GM20000 (cell line): ENCODE measurements at regions not wholly inside any gene's neighbourhood (a gene's known extent, or its start where the extent isn't known, plus 50 kb on each side); places are given as distances from the start of the nearest gene placed in this dataset.

Source experiments
- DNase-seq: peaks from one replicate; pipeline ENCODE4 v3.0.0; 2012; ENCODE audit warnings: low spot score
- TF ChIP-seq, protein P1 (sequence below): IDR thresholded peaks from 2 replicates; pipeline ENCODE4 v1.5.1; 2012; ENCODE audit warnings: mild to moderate bottlenecking, control low read depth; ENCODE audit errors: extremely low read depth, missing control alignments

- no peak for DNase-seq
- TF ChIP-seq, protein P1, sequence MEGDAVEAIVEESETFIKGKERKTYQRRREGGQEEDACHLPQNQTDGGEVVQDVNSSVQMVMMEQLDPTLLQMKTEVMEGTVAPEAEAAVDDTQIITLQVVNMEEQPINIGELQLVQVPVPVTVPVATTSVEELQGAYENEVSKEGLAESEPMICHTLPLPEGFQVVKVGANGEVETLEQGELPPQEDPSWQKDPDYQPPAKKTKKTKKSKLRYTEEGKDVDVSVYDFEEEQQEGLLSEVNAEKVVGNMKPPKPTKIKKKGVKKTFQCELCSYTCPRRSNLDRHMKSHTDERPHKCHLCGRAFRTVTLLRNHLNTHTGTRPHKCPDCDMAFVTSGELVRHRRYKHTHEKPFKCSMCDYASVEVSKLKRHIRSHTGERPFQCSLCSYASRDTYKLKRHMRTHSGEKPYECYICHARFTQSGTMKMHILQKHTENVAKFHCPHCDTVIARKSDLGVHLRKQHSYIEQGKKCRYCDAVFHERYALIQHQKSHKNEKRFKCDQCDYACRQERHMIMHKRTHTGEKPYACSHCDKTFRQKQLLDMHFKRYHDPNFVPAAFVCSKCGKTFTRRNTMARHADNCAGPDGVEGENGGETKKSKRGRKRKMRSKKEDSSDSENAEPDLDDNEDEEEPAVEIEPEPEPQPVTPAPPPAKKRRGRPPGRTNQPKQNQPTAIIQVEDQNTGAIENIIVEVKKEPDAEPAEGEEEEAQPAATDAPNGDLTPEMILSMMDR, result no peak
These were observed 54.4 kb upstream of the GTSF1L start for GRCh38 chr20:43781215-43781614.

DNA sequence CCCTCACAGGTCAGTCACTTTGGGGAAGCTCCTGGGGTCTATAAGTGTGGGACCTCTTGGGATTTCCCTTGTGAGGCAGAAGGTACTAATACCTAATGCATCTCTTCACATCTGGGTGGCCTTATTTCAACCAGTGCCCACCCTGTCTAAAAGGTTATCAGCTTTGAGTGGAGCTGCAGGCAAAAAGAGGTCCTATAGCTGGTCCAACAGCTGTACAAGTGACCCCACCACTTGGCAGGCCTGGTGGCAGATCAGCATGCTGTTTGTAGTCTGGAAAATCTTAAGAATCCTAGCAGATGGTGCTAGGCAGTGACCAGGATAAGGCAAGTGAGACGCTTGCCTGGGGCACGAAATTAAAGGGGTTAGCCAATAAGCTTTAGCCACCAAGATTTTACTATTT, 51.6 kb upstream of the GTSF1L start:
- TF ChIP-seq, protein P1, result no peak
- no peak for DNase-seq

GRCh38 chr20:43776691-43777090, 49.9 kb upstream of the GTSF1L start:
- TF ChIP-seq, protein P1, result no peak
- DNase-seq, result no peak
